Panc1 (cell line): ENCODE measurements at regions not wholly inside any gene's neighbourhood (a gene's known extent, or its start where the extent isn't known, plus 50 kb on each side); places are given as distances from the start of the nearest gene placed in this dataset.

ENCODE experiments used
- ATAC-seq: fragments of 200-7000 bp; cut with Tn5 transposase; 2 replicates; pipeline ENCODE4 v1.9.1; 2020; ENCODE audit warnings: mild to moderate bottlenecking, moderate library complexity
- BruUV-seq: library from RNA; stranded (reverse); fragments of 400-500 nt; replicated peaks from 2 replicates; lab custom pipeline; 2021; lab: Mats Ljungman, UMichigan
- CTCF ChIA-PET: fragments of 300-600 bp; sonication (Branson Sonifier 250); formaldehyde crosslinking; loops from one replicate; lab custom pipeline; 2022; ENCODE audit warnings: antibody characterized with exemption; lab: Charles Lee
- POLR2A ChIA-PET: fragments of 300-600 bp; sonication (Branson Sonifier 250); formaldehyde crosslinking; loops from one replicate; lab custom pipeline; 2022; ENCODE audit warnings: antibody characterized with exemption; lab: Charles Lee
- DNase-seq: peaks from one replicate; pipeline ENCODE4 v3.0.0-alpha.2; 2010; ENCODE audit warnings: low read depth, low spot score
- H3K27ac ChIP-seq: 2 replicates; pipeline ENCODE4 v1.5.1; 2011; ENCODE audit warnings: mild to moderate bottlenecking, low read length, inconsistent platforms
- H3K27me3 ChIP-seq: fragments of 200-500 bp; sonication (Bioruptor generic); 2 replicates; pipeline ENCODE4 v1.6.0; 2014; ENCODE audit warnings: low read length, inconsistent platforms; ENCODE audit not compliant: control insufficient read depth, insufficient read depth
- H3K36me3 ChIP-seq: fragments of 200-500 bp; sonication (Bioruptor generic); 2 replicates; pipeline ENCODE4 v1.5.1; 2014; ENCODE audit warnings: inconsistent platforms, mild to moderate bottlenecking, low read length, moderate library complexity; ENCODE audit not compliant: control insufficient read depth, insufficient read depth
- H3K4me1 ChIP-seq: 2 replicates; pipeline ENCODE4 v1.5.1; 2011; ENCODE audit warnings: inconsistent platforms, mild to moderate bottlenecking, low read length, moderate library complexity; ENCODE audit not compliant: control insufficient read depth, insufficient read depth
- H3K4me3 ChIP-seq, 2 experiments: 2 replicates each; pipeline ENCODE4 v1.5.1; 2011 to 2012; ENCODE audit warnings: low read depth in 2 of 2, low read length in 2 of 2, mild to moderate bottlenecking in 2 of 2, inconsistent platforms in 1 of 2, moderate library complexity in 1 of 2
- H3K9me3 ChIP-seq: fragments of 200-500 bp; sonication (Bioruptor generic); 2 replicates; pipeline ENCODE4 v1.5.1; 2014; ENCODE audit warnings: low read depth, mild to moderate bottlenecking, inconsistent platforms, low read length, moderate library complexity; ENCODE audit not compliant: control insufficient read depth, insufficient read depth
- POLR2AphosphoS5 ChIP-seq: IDR thresholded peaks from 2 replicates; pipeline ENCODE4 v1.6.1; 2012; ENCODE audit warnings: mild to moderate bottlenecking, low read depth, low read length, moderate library complexity
- SIN3A ChIP-seq: IDR thresholded peaks from 2 replicates; pipeline ENCODE4 v1.6.1; 2012; ENCODE audit warnings: low read depth, mild to moderate bottlenecking, low read length, moderate library complexity, borderline replicate concordance; ENCODE audit not compliant: insufficient read depth
- TCF7L2 ChIP-seq: IDR thresholded peaks from 2 replicates; pipeline ENCODE4 v1.6.1; 2011; ENCODE audit warnings: mild to moderate bottlenecking, low read depth, low read length, inconsistent platforms
- in situ Hi-C: cut with HindIII; loops from 2 replicates; pipeline ENCODE4 v1.10.0; 2016; ENCODE audit warnings: low sequenced_read_pairs, low pct_unique_long_range_greater_than_20kb
- intact Hi-C: fragments of 100-400 bp; cut with micrococcal nuclease; formaldehyde crosslinking; loops from one replicate; pipeline ENCODE4 v1.10.0; 2022; ENCODE audit not compliant: unreplicated experiment
- TF ChIP-seq, protein P1 (sequence below): fragments of 450-650 bp; IDR thresholded peaks from 2 replicates; pipeline ENCODE4 v1.5.1; 2017; ENCODE audit warnings: mild to moderate bottlenecking
- TF ChIP-seq, protein P2 (sequence below), 2 experiments: IDR thresholded peaks; 2 replicates each; pipeline ENCODE4 v1.6.1; 2011 to 2012; ENCODE audit warnings: low read depth in 2 of 2, control low read depth in 1 of 2, low read length in 1 of 2, mild to moderate bottlenecking in 1 of 2, moderate library complexity in 1 of 2; ENCODE audit not compliant: insufficient read depth in 1 of 2

DNA sequence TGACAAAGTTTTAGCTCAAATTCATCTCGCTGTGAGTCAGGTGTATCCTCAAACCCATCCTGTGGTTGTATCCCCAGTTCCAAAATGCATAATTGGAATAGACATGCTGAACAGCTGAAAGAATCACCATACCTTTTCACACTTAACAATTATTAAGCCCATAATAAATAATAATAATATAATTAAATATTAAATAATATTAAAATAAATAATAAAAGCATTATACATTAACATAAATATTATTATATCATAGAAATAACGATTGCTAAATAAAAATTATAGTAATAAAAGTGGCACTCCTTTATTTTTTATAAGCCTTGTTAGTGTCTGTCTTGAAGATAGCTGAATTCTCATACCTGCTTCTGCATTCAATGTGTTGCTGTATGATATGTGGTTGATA, 257.5 kb upstream of the B3GALT2 start:
- no peaks in the 10 kb centered on the region for H3K36me3 ChIP-seq
- CTCF ChIA-PET, result no interaction called here
- DNase-seq (no peak), ATAC-seq (no peak)
- intact Hi-C loops (no loop called here), in situ Hi-C loops (no loop called here)
- TF ChIP-seq SIN3A (no peak), POLR2AphosphoS5 (no peak), TCF7L2 (no peak)
- TF ChIP-seq, protein P1, sequence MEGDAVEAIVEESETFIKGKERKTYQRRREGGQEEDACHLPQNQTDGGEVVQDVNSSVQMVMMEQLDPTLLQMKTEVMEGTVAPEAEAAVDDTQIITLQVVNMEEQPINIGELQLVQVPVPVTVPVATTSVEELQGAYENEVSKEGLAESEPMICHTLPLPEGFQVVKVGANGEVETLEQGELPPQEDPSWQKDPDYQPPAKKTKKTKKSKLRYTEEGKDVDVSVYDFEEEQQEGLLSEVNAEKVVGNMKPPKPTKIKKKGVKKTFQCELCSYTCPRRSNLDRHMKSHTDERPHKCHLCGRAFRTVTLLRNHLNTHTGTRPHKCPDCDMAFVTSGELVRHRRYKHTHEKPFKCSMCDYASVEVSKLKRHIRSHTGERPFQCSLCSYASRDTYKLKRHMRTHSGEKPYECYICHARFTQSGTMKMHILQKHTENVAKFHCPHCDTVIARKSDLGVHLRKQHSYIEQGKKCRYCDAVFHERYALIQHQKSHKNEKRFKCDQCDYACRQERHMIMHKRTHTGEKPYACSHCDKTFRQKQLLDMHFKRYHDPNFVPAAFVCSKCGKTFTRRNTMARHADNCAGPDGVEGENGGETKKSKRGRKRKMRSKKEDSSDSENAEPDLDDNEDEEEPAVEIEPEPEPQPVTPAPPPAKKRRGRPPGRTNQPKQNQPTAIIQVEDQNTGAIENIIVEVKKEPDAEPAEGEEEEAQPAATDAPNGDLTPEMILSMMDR, result no peak
- TF ChIP-seq, protein P2, sequence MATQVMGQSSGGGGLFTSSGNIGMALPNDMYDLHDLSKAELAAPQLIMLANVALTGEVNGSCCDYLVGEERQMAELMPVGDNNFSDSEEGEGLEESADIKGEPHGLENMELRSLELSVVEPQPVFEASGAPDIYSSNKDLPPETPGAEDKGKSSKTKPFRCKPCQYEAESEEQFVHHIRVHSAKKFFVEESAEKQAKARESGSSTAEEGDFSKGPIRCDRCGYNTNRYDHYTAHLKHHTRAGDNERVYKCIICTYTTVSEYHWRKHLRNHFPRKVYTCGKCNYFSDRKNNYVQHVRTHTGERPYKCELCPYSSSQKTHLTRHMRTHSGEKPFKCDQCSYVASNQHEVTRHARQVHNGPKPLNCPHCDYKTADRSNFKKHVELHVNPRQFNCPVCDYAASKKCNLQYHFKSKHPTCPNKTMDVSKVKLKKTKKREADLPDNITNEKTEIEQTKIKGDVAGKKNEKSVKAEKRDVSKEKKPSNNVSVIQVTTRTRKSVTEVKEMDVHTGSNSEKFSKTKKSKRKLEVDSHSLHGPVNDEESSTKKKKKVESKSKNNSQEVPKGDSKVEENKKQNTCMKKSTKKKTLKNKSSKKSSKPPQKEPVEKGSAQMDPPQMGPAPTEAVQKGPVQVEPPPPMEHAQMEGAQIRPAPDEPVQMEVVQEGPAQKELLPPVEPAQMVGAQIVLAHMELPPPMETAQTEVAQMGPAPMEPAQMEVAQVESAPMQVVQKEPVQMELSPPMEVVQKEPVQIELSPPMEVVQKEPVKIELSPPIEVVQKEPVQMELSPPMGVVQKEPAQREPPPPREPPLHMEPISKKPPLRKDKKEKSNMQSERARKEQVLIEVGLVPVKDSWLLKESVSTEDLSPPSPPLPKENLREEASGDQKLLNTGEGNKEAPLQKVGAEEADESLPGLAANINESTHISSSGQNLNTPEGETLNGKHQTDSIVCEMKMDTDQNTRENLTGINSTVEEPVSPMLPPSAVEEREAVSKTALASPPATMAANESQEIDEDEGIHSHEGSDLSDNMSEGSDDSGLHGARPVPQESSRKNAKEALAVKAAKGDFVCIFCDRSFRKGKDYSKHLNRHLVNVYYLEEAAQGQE (IDR thresholded peaks at IDR 0.05; ENCODE audit: insufficient read depth in 1 of 2, low read depth in 2 of 2, low read length in 1 of 2), result no peak
- no peak overlapping the region for H3K4me3 ChIP-seq
- POLR2A ChIA-PET, result interaction anchor here (0.7 kb wide), 1 partner anchor 1001 kb away, joined by 13 read pairs; no protein-coding TSS in a partner anchor
- H3K4me1 ChIP-seq, result no peaks in the 10 kb centered on the region
- no peaks in the 10 kb centered on the region for H3K9me3 ChIP-seq
- H3K27ac ChIP-seq, result no peak overlapping the region
- no peaks in the 10 kb centered on the region for H3K27me3 ChIP-seq
- BruUV-seq, result no TSS peak

DNA sequence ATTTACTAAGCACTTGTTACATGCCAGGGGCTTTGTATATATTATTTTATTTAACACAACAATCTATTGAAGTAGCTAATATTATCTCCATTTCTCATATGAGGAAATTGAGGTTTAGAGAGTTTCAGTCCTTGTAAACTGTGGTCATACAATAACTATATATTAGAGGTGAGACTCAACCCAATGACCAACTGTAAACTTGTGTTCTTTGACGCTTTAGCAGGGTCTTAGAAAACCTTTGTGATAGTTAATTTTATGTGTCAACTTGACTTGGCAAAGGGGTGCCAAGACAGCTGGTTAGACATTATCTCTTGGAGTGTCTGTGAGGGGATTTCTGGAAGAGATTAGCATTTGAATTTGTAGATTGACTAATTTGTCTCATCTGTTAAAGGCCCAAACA, 252.4 kb upstream of the B3GALT2 start:
- POLR2A ChIA-PET, result no interaction called here
- H3K4me3 ChIP-seq, result no peak overlapping the region
- TF ChIP-seq TCF7L2, result no peak
- TF ChIP-seq, protein P1, result no peak
- TF ChIP-seq POLR2AphosphoS5, result no peak
- TF ChIP-seq SIN3A, result no peak
- TF ChIP-seq, protein P2 (IDR thresholded peaks at IDR 0.05; ENCODE audit: insufficient read depth in 1 of 2, low read depth in 2 of 2, low read length in 1 of 2), result no peak
- intact Hi-C loops (no loop called here), in situ Hi-C loops (no loop called here)
- CTCF ChIA-PET, result no interaction called here
- no peaks in the 10 kb centered on the region for H3K36me3 ChIP-seq
- no peak for ATAC-seq
- DNase-seq, result no peak
- no peaks in the 10 kb centered on the region for H3K4me1 ChIP-seq
- no peaks in the 10 kb centered on the region; the same call in 1 of the 2 replicates for H3K9me3 ChIP-seq
- BruUV-seq, result no TSS peak
- no peaks in the 10 kb centered on the region for H3K27me3 ChIP-seq
- H3K27ac ChIP-seq, result no peak overlapping the region
